IPS-15b (cell line): ENCODE measurements at regions not wholly inside any gene's neighbourhood (a gene's known extent, or its start where the extent isn't known, plus 50 kb on each side); places are given as distances from the start of the nearest gene placed in this dataset.

Source experiments
- H3K27me3 ChIP-seq: one replicate; pipeline ENCODE4 v1.6.1; 2013; ENCODE audit warnings: low read length; ENCODE audit not compliant: control insufficient read depth, insufficient read depth
- H3K36me3 ChIP-seq: one replicate; pipeline ENCODE4 v1.6.1; 2013; ENCODE audit warnings: low read length; ENCODE audit not compliant: control insufficient read depth, insufficient read depth
- H3K4me1 ChIP-seq: one replicate; pipeline ENCODE4 v1.6.1; 2013; ENCODE audit warnings: mild to moderate bottlenecking, low read length; ENCODE audit not compliant: control insufficient read depth, insufficient read depth
- H3K4me3 ChIP-seq: one replicate; pipeline ENCODE4 v1.5.1; 2013; ENCODE audit warnings: low read depth, low read length
- H3K9ac ChIP-seq: one replicate; pipeline ENCODE4 v1.6.1; 2013; ENCODE audit warnings: low read depth, mild to moderate bottlenecking, low read length
- H3K9me3 ChIP-seq: one replicate; pipeline ENCODE4 v1.6.1; 2013; ENCODE audit warnings: mild to moderate bottlenecking, low read length; ENCODE audit not compliant: control insufficient read depth, insufficient read depth

DNA sequence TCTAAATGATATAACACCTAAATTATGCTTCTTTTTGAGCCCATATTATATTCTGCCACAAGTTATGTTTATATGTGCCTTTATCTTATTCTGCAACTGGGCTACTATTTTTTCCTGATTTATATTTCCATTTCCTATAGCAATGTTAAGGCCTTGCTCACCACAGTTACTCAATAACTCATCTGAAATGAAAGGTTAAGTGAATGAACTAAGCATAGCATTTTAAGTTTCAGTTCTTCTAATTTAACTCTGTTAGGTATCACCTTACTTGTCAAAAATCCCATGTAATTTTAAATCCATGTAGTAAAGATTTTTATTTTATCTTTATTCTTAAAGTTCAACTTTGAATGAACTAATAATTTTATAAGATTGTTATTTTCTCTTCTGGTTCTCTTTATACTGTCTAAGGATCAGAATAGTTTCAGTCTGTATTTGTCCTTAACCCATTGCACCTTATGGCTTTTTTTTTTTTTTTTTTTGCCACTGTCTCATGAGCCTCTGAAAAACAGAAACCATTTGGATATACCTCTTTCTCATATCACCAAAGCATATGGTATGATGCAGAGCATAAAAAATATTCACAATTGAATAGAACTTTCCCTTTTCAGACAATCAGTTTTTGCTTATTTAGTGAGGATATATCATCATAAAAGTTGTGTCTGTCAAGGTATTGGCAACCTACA is 301.8 kb upstream of the ZWINT start:
- Histone ChIP-seq H3K27me3 (no peaks in the 10 kb centered on the region), H3K9ac (no peak overlapping the region), H3K36me3 (no peaks in the 10 kb centered on the region), H3K4me3 (no peak overlapping the region), H3K4me1 (no peaks in the 10 kb centered on the region), H3K9me3 (no peaks in the 10 kb centered on the region)

DNA sequence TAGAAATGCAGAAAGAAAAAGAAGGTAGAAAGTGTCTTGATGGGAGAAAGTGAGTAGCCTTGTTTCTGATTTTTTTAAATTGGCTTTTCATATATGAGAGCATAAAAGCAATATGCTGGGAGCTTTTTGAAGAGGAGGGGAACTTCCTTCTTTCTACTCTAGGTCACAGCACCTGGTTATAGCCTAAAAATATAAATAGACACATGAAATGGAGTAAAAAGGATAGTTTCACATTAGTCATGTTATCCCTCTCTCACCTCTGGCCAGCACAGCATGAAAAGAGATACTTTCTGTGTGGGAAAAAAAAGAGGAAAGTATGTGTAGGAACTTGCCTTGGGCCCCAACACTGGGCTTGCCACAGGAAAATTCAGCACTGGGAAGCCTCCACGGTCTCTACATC is 292.2 kb upstream of the ZWINT start:
- Histone ChIP-seq H3K4me3 (no peak overlapping the region), H3K36me3 (no peaks in the 10 kb centered on the region), H3K4me1 (no peaks in the 10 kb centered on the region), H3K9ac (no peak overlapping the region), H3K9me3 (no peaks in the 10 kb centered on the region), H3K27me3 (no peaks in the 10 kb centered on the region)

GRCh38 chr10:56646329-56647111 is 285.5 kb upstream of the ZWINT start:
- H3K36me3 ChIP-seq: no peaks in the 10 kb centered on the region
- H3K4me3 ChIP-seq: no peak overlapping the region
- no peaks in the 10 kb centered on the region for H3K9me3 ChIP-seq
- H3K27me3 ChIP-seq: no peaks in the 10 kb centered on the region
- H3K4me1 ChIP-seq: no peaks in the 10 kb centered on the region
- no peak overlapping the region for H3K9ac ChIP-seq

- no peaks in the 10 kb centered on the region for H3K4me1 ChIP-seq
- H3K4me3 ChIP-seq: no peak overlapping the region
- H3K36me3 ChIP-seq: no peaks in the 10 kb centered on the region
- H3K9ac ChIP-seq: no peak overlapping the region
- H3K27me3 ChIP-seq: no peaks in the 10 kb centered on the region
- H3K9me3 ChIP-seq: no peaks in the 10 kb centered on the region
Observed at GRCh38 chr10:56633876-56634452, 272.9 kb upstream of the ZWINT start.

DNA sequence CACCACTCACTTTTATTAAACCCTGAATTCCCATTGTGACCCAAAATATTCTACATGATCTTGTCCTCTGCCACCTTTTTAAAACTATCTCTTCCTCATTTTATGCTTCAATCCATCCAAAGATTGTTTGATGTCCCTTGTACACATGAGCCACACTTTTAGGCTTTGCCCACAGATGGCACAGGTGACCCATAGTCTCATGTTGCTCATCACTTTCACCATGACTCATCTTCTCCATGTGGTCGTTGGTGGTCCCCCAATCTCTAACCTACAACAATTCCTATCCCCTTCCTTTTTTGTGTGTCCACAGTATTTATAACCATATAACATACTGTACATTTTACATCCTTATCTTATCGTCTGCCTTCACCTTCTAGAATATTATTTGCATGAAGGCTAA is 271.5 kb upstream of the ZWINT start:
- no peaks in the 10 kb centered on the region for H3K9me3 ChIP-seq
- H3K9ac ChIP-seq: no peak overlapping the region
- no peaks in the 10 kb centered on the region for H3K27me3 ChIP-seq
- H3K4me1 ChIP-seq: no peaks in the 10 kb centered on the region
- H3K36me3 ChIP-seq: no peaks in the 10 kb centered on the region
- H3K4me3 ChIP-seq: no peak overlapping the region

DNA sequence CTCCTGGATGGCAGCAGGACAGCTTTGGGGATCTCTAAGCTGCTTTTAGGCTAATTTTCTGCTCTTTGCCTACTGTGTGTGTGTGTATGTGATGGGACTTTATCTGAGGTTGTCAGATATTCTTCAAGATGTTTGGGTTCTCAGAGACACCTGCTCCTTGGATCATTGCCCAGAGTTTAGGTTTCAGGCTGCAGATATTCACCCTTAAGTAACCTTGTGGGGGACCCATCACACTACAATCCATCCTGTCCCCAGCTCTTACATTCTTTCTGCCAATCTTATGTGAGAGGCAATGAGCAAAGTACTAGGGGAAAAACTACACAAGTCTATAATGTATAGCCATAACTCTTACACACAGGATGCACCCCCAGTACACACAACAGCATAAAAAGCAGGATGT is 263.0 kb upstream of the ZWINT start:
- no peak overlapping the region for H3K9ac ChIP-seq
- no peak overlapping the region for H3K4me3 ChIP-seq
- no peaks in the 10 kb centered on the region for H3K9me3 ChIP-seq
- no peaks in the 10 kb centered on the region for H3K4me1 ChIP-seq
- H3K27me3 ChIP-seq: no peaks in the 10 kb centered on the region
- no peaks in the 10 kb centered on the region for H3K36me3 ChIP-seq

- Histone ChIP-seq H3K9ac (no peak overlapping the region), H3K4me1 (no peaks in the 10 kb centered on the region), H3K9me3 (no peaks in the 10 kb centered on the region), H3K4me3 (no peak overlapping the region), H3K27me3 (no peaks in the 10 kb centered on the region), H3K36me3 (no peaks in the 10 kb centered on the region)
Observed at GRCh38 chr10:56623064-56623463, 262.0 kb upstream of the ZWINT start.

GRCh38 chr10:56622335-56622973 is 261.4 kb upstream of the ZWINT start:
- H3K9ac ChIP-seq: no peak overlapping the region
- no peak overlapping the region for H3K4me3 ChIP-seq
- H3K27me3 ChIP-seq: no peaks in the 10 kb centered on the region
- H3K9me3 ChIP-seq: no peaks in the 10 kb centered on the region
- no peaks in the 10 kb centered on the region for H3K4me1 ChIP-seq
- H3K36me3 ChIP-seq: no peaks in the 10 kb centered on the region

- Histone ChIP-seq H3K9ac (no peak overlapping the region), H3K4me3 (no peak overlapping the region), H3K4me1 (no peaks in the 10 kb centered on the region), H3K36me3 (no peaks in the 10 kb centered on the region), H3K9me3 (no peaks in the 10 kb centered on the region), H3K27me3 (no peaks in the 10 kb centered on the region)
Observed at GRCh38 chr10:56606202-56606601, 245.1 kb upstream of the ZWINT start.

DNA sequence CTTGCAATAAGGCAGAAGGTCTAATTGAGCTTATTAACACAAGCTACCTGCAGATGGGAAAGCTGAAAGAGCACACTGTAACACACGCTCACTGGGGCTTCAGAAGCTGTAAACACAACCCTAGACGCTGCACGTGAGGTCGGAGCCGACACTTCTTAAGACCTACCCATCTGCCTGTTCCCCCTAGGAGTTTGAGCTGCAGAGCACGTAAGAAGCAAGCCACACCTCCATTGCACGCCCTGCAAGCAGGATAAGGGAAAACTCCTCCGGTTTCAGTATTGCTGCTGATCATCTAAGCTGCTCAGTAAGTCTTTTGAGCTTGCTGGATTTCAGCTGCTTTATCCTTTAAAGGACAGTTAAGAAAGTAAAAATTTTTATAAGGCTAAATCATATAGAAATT is 244.0 kb upstream of the ZWINT start:
- Histone ChIP-seq H3K4me1 (no peaks in the 10 kb centered on the region), H3K4me3 (no peak overlapping the region), H3K9me3 (no peaks in the 10 kb centered on the region), H3K36me3 (no peaks in the 10 kb centered on the region), H3K27me3 (no peaks in the 10 kb centered on the region), H3K9ac (no peak overlapping the region)

DNA sequence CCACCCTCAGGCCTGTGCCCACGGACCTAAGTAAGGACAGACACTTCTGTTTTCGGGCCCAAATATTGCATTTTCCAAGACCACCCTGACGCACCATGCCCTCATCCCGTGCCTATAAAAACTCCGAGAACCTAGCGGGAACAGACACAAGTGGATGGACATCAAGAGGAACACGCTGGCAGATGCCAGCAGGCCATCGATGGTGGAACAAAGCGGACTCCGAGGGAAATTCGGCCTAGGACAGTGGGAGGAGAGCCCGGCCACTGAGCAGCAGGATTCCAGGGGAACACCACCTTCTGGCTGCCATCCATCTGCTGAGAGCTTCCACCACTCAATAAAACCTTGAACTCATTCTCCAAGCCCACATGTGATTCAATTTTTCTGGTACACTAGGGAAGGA is 243.6 kb upstream of the ZWINT start:
- Histone ChIP-seq H3K27me3 (no peaks in the 10 kb centered on the region), H3K9ac (no peak overlapping the region), H3K36me3 (no peaks in the 10 kb centered on the region), H3K4me1 (no peaks in the 10 kb centered on the region), H3K4me3 (no peak overlapping the region), H3K9me3 (no peaks in the 10 kb centered on the region)
